Endothelial cell of umbilical vein (primary cell): ENCODE measurements at regions not wholly inside any gene's neighbourhood (a gene's known extent, or its start where the extent isn't known, plus 50 kb on each side); places are given as distances from the start of the nearest gene placed in this dataset.

Experiments used
- JUN ChIP-seq: IDR thresholded peaks from 2 replicates; pipeline ENCODE4 v1.6.1; 2011; ENCODE audit warnings: borderline replicate concordance, low read depth; ENCODE audit not compliant: insufficient read length, insufficient read depth
- POLR2A ChIP-seq: IDR thresholded peaks from 2 replicates; pipeline ENCODE4 v1.6.1; 2012; ENCODE audit warnings: low read depth, mild to moderate bottlenecking, control low read depth, low read length
- TF ChIP-seq, protein P1 (sequence below), 2 donors: IDR thresholded peaks; 1 replicate in 1 of 2; 2 replicates in 1 of 2; pipeline ENCODE4 v1.5.1; 2011; ENCODE audit warnings: low read length in 2 of 2, mild to moderate bottlenecking in 2 of 2, moderate library complexity in 2 of 2, control low read depth in 1 of 2, inconsistent platforms in 1 of 2, low read depth in 1 of 2; ENCODE audit not compliant: insufficient read depth in 1 of 2; ENCODE audit errors: extremely low read depth in 1 of 2

DNA sequence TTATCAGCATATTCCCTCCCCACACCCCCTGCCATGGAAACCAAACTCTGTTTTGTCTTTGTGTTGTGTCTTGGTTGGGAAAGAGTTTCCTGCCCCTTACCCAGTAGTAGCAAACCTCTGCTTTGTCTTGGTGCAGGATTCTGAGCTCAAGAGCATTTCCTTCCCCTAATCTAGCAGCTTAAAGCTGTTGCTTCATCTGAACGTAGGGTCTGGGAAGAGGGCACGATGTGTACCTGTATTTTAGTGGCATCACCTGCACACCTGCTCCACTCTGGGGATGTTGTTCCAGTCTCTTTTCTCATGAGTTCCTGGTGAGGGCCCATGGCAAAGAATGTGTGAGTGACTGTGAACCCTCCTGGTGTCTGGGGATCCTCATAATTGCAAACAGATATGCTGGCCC, 164.7 kb downstream of the SCP2D1 start:
- TF ChIP-seq POLR2A = no peak
- TF ChIP-seq, protein P1, sequence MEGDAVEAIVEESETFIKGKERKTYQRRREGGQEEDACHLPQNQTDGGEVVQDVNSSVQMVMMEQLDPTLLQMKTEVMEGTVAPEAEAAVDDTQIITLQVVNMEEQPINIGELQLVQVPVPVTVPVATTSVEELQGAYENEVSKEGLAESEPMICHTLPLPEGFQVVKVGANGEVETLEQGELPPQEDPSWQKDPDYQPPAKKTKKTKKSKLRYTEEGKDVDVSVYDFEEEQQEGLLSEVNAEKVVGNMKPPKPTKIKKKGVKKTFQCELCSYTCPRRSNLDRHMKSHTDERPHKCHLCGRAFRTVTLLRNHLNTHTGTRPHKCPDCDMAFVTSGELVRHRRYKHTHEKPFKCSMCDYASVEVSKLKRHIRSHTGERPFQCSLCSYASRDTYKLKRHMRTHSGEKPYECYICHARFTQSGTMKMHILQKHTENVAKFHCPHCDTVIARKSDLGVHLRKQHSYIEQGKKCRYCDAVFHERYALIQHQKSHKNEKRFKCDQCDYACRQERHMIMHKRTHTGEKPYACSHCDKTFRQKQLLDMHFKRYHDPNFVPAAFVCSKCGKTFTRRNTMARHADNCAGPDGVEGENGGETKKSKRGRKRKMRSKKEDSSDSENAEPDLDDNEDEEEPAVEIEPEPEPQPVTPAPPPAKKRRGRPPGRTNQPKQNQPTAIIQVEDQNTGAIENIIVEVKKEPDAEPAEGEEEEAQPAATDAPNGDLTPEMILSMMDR (IDR thresholded peaks at IDR 0.05; ENCODE audit: extremely low read depth in 1 of 2, insufficient read depth in 1 of 2, low read depth in 1 of 2, low read length in 2 of 2) = no peak
- no peak for TF ChIP-seq JUN
